GM12874 (cell line): ENCODE measurements at regions not wholly inside any gene's neighbourhood (a gene's known extent, or its start where the extent isn't known, plus 50 kb on each side); places are given as distances from the start of the nearest gene placed in this dataset.

Experiments
- CTCF ChIP-seq: IDR thresholded peaks from 2 replicates; pipeline ENCODE4 v1.5.1; 2011; ENCODE audit warnings: low read depth, mild to moderate bottlenecking, control low read depth, low read length, moderate library complexity; ENCODE audit not compliant: insufficient read depth

- TF ChIP-seq CTCF, result no peak
Observed at GRCh38 chr14:49955024-49955423, 62.1 kb downstream of the ARF6 start.

DNA sequence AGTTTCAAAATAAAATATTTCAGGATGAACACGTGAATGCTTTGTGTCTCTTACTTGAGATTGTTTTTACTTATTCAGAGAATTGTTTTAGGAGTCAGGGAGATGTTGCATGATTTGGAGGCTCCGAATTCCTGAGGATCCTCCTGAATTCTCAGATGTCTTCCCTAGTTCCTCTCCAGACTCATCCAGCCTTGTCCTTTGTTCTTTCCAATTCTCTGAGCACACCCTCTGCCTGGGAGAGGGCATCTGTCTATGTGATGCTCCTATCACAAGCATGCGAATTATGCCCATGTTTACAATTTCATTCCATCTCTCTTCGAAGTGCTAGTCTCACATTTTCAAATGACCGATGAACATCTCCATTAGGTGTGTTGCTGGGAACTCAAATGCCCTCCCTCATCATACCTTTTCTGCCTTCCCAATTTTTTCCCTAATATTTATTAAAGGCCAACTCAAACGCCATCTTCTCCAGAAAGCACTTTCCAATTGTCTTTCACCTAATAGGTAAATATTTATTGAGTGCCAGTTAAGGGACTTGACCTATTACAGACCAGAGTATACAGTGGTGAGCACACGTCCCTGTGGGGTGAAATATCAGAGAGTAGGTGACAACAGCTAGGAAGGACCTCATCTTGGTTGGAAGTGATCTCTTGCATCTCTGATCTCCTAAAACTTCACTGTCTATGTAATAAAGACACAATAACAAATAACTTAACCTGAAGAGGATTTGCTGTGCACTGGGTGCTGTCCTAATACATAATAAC, 64.4 kb downstream of the ARF6 start:
- no peak for TF ChIP-seq CTCF

GRCh38 chr14:49959822-49960408, 67.0 kb downstream of the ARF6 start:
- no peak for TF ChIP-seq CTCF

GRCh38 chr14:49960453-49960852, 67.6 kb downstream of the ARF6 start:
- no peak for TF ChIP-seq CTCF

- no peak for TF ChIP-seq CTCF
Observed at GRCh38 chr14:49961270-49962222, 68.7 kb downstream of the ARF6 start.

- TF ChIP-seq CTCF, result no peak
Observed at GRCh38 chr14:49962621-49963020, 69.7 kb downstream of the ARF6 start.

GRCh38 chr14:49966304-49966809, 73.5 kb downstream of the ARF6 start:
- TF ChIP-seq CTCF, result no peak
